Immature natural killer cell (primary cell): ENCODE measurements at regions not wholly inside any gene's neighbourhood (a gene's known extent, or its start where the extent isn't known, plus 50 kb on each side); places are given as distances from the start of the nearest gene placed in this dataset.

Experiments used
- DNase-seq, 3 donors: peaks; one replicate each; pipeline ENCODE4 v3.0.0; 2022; ENCODE audit warnings: mixed read lengths in 1 of 3
- H3K27ac Mint-ChIP-seq, 6 donors: one replicate each; pipeline ENCODE4 v1.8.0; 2020; ENCODE audit warnings: mixed read lengths in 6 of 6, mild to moderate bottlenecking in 5 of 6, inconsistent platforms in 4 of 6, moderate library complexity in 3 of 6
- H3K27me3 Mint-ChIP-seq, 3 donors: one replicate each; pipeline ENCODE4 v1.8.0; 2020 to 2021; ENCODE audit warnings: low read depth in 3 of 3, mild to moderate bottlenecking in 3 of 3, mixed read lengths in 3 of 3, moderate library complexity in 3 of 3, inconsistent platforms in 1 of 3
- H3K36me3 Mint-ChIP-seq, 3 donors: one replicate each; pipeline ENCODE4 v1.8.0; 2020; ENCODE audit warnings: mixed read lengths in 3 of 3, inconsistent platforms in 2 of 3, mild to moderate bottlenecking in 2 of 3
- H3K4me1 Mint-ChIP-seq, 2 donors: one replicate each; pipeline ENCODE4 v1.8.0; 2020; ENCODE audit warnings: inconsistent platforms in 2 of 2, mild to moderate bottlenecking in 2 of 2, mixed read lengths in 2 of 2, moderate library complexity in 1 of 2
- H3K4me3 Mint-ChIP-seq, 5 donors: one replicate each; pipeline ENCODE4 v1.8.0; 2020; ENCODE audit warnings: mild to moderate bottlenecking in 5 of 5, mixed read lengths in 5 of 5, inconsistent platforms in 3 of 5, moderate library complexity in 3 of 5
- H3K9me3 Mint-ChIP-seq, 6 donors: one replicate each; pipeline ENCODE4 v1.8.0; 2020; ENCODE audit warnings: mild to moderate bottlenecking in 6 of 6, mixed read lengths in 6 of 6, inconsistent platforms in 4 of 6, moderate library complexity in 3 of 6

- Mint-ChIP-seq H3K9me3 (peaks cover 0 to 29% (median 10%) of the 10 kb centered on the region in 6 donors), H3K27ac (no peak overlapping the region), H3K4me1 (no peaks in the 10 kb centered on the region), H3K27me3 (peaks cover 0 to 2% (median 0%) of the 10 kb centered on the region in 3 donors), H3K4me3 (no peak overlapping the region), H3K36me3 (no peaks in the 10 kb centered on the region)
- no peak for DNase-seq
Observed at GRCh38 chr9:13588151-13589033, 308.9 kb upstream of the MPDZ start.

GRCh38 chr9:13587571-13587970 is 308.1 kb upstream of the MPDZ start:
- peaks cover 0 to 2% (median 0%) of the 10 kb centered on the region in 3 donors for H3K27me3 Mint-ChIP-seq
- H3K4me1 Mint-ChIP-seq = no peaks in the 10 kb centered on the region
- no peaks in the 10 kb centered on the region for H3K36me3 Mint-ChIP-seq
- H3K4me3 Mint-ChIP-seq = no peak overlapping the region
- no peak overlapping the region for H3K27ac Mint-ChIP-seq
- DNase-seq = no peak
- H3K9me3 Mint-ChIP-seq = peaks cover 0 to 30% (median 10%) of the 10 kb centered on the region in 6 donors

- DNase-seq = no peak
- Mint-ChIP-seq H3K9me3 (peaks cover 2 to 26% (median 10%) of the 10 kb centered on the region in 6 donors), H3K27me3 (no peaks in the 10 kb centered on the region), H3K4me3 (no peak overlapping the region), H3K27ac (no peak overlapping the region), H3K36me3 (no peaks in the 10 kb centered on the region), H3K4me1 (no peaks in the 10 kb centered on the region)
Observed at GRCh38 chr9:13586587-13587374, 307.3 kb upstream of the MPDZ start.

GRCh38 chr9:13580760-13581159 is 301.3 kb upstream of the MPDZ start:
- no peak overlapping the region for H3K27ac Mint-ChIP-seq
- H3K9me3 Mint-ChIP-seq = peaks cover 4 to 31% (median 17%) of the 10 kb centered on the region in 6 donors

GRCh38 chr9:13580131-13580530 is 300.6 kb upstream of the MPDZ start:
- no peaks in the 10 kb centered on the region for H3K4me1 Mint-ChIP-seq
- H3K36me3 Mint-ChIP-seq = peaks cover 0 to 3% (median 0%) of the 10 kb centered on the region in 3 donors
- peaks cover 4 to 34% (median 19%) of the 10 kb centered on the region in 6 donors for H3K9me3 Mint-ChIP-seq
- no peak for DNase-seq
- no peak overlapping the region for H3K27ac Mint-ChIP-seq
- no peak overlapping the region for H3K4me3 Mint-ChIP-seq
- peaks cover 0 to 1% (median 1%) of the 10 kb centered on the region in 3 donors for H3K27me3 Mint-ChIP-seq

More at GRCh38 chr9:13580760-13581159, 301.3 kb upstream of the MPDZ start:
- Mint-ChIP-seq H3K27me3 (peaks cover 0 to 1% (median 1%) of the 10 kb centered on the region in 3 donors), H3K36me3 (peaks cover 0 to 3% (median 0%) of the 10 kb centered on the region in 3 donors), H3K4me1 (no peaks in the 10 kb centered on the region), H3K4me3 (no peak overlapping the region)
- no peak for DNase-seq

GRCh38 chr9:13576101-13576500 is 296.6 kb upstream of the MPDZ start:
- Mint-ChIP-seq H3K4me3 (no peak overlapping the region), H3K9me3 (peaks cover 2 to 42% (median 12%) of the 10 kb centered on the region in 6 donors), H3K36me3 (peaks cover 0 to 3% (median 0%) of the 10 kb centered on the region in 3 donors), H3K4me1 (no peaks in the 10 kb centered on the region), H3K27me3 (peaks cover 0 to 3% (median 1%) of the 10 kb centered on the region in 3 donors), H3K27ac (no peak overlapping the region)
- DNase-seq = no peak

- Mint-ChIP-seq H3K27me3 (peaks cover 0 to 3% (median 1%) of the 10 kb centered on the region in 3 donors), H3K27ac (no peak overlapping the region), H3K4me3 (no peak overlapping the region), H3K4me1 (no peaks in the 10 kb centered on the region), H3K9me3 (peaks cover 0 to 39% (median 11%) of the 10 kb centered on the region in 6 donors), H3K36me3 (peaks cover 0 to 3% (median 0%) of the 10 kb centered on the region in 3 donors)
- DNase-seq = no peak
Observed at GRCh38 chr9:13575558-13575957, 296.1 kb upstream of the MPDZ start.

GRCh38 chr9:13570068-13570974 is 290.8 kb upstream of the MPDZ start:
- Mint-ChIP-seq H3K9me3 (peaks cover 0 to 60% (median 9%) of the 10 kb centered on the region in 6 donors), H3K27ac (no peak overlapping the region), H3K36me3 (no peaks in the 10 kb centered on the region), H3K4me1 (no peaks in the 10 kb centered on the region), H3K27me3 (peaks cover 0 to 3% (median 0%) of the 10 kb centered on the region in 3 donors), H3K4me3 (no peak overlapping the region)
- DNase-seq = no peak

- Mint-ChIP-seq H3K4me1 (no peaks in the 10 kb centered on the region), H3K27ac (no peak overlapping the region), H3K4me3 (no peak overlapping the region), H3K27me3 (peaks cover 0 to 3% (median 0%) of the 10 kb centered on the region in 3 donors), H3K9me3 (peaks cover 0 to 57% (median 9%) of the 10 kb centered on the region in 6 donors), H3K36me3 (no peaks in the 10 kb centered on the region)
- DNase-seq = no peak
Observed at GRCh38 chr9:13569602-13570067, 290.1 kb upstream of the MPDZ start.

- peak overlapping the region in 2 of 5 donors; percentile 16 to 31 for H3K4me3 Mint-ChIP-seq
- H3K27me3 Mint-ChIP-seq = peaks cover 0 to 3% (median 0%) of the 10 kb centered on the region in 3 donors
- DNase-seq = no peak
- no peaks in the 10 kb centered on the region for H3K36me3 Mint-ChIP-seq
- H3K9me3 Mint-ChIP-seq = peaks cover 0 to 53% (median 9%) of the 10 kb centered on the region in 6 donors
- no peak overlapping the region for H3K27ac Mint-ChIP-seq
- H3K4me1 Mint-ChIP-seq = no peaks in the 10 kb centered on the region
Observed at GRCh38 chr9:13568841-13569601, 289.5 kb upstream of the MPDZ start.

- no peak for DNase-seq
- Mint-ChIP-seq H3K4me3 (peak overlapping the region in 2 of 5 donors; percentile 16 to 31), H3K9me3 (peaks cover 2 to 46% (median 9%) of the 10 kb centered on the region in 6 donors), H3K36me3 (no peaks in the 10 kb centered on the region), H3K27me3 (peaks cover 0 to under 1% (median 0%) of the 10 kb centered on the region in 3 donors), H3K27ac (no peak overlapping the region), H3K4me1 (no peaks in the 10 kb centered on the region)
Observed at GRCh38 chr9:13568405-13568804, 288.9 kb upstream of the MPDZ start.

- Mint-ChIP-seq H3K36me3 (no peaks in the 10 kb centered on the region), H3K4me1 (no peaks in the 10 kb centered on the region), H3K27ac (no peak overlapping the region), H3K4me3 (no peak overlapping the region), H3K27me3 (peaks cover 0 to 1% (median 0%) of the 10 kb centered on the region in 3 donors), H3K9me3 (peaks cover 3 to 41% (median 9%) of the 10 kb centered on the region in 6 donors)
- DNase-seq = no peak
Observed at GRCh38 chr9:13567833-13568232, 288.3 kb upstream of the MPDZ start.
